ENCODE measurements at regions not wholly inside any gene's neighbourhood (a gene's known extent, or its start where the extent isn't known, plus 50 kb on each side); places are given as distances from the start of the nearest gene placed in this dataset.

DNA sequence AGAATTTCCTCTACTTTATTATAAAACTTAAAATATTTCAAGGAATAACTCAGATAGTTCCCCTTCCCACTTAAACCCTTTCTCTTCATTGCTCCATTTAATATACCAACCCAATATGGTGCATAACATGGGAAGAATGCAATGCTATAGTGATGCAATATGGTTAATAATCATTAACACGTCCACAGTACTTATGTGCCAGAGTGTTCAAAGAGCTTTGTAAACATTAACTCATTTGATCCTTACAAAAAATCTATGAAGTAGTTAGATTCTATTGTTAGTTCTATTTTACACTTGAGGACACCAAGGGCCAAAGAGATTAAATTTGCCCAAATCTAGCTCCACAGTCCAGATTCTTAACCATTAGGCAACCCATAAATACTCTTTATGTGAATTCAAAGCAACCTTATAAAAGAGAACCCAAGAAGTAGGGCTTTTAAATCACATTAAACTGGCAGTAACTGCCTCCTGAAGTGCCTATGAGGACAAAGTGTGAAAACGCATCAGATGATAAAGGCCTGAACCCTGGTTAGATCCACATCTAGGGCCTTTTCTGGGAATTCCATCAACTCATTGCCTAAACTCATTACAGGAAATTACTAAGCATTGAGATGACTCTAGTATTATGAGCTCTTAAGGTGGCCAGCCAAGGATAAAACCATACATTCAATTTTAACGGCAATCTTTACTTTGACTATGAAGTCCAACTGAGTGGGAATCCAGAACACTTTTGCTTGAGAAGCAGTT is 94.3 kb downstream of the AREG start (continued):
- TF ChIP-seq PAX8 (CRISPR knock-in tag; IDR thresholded peaks at IDR 0.05; ENCODE audit: borderline replicate concordance) (no peak), ZNF777 (CRISPR knock-in tag; IDR thresholded peaks at IDR 0.05) (no peak), FOXA3 (CRISPR knock-in tag; IDR thresholded peaks at IDR 0.05) (0 out of 2 replicates have a peak, but pooled peaks have one; percentile 23), CREM (IDR thresholded peaks at IDR 0.05) (no peak), CREM (CRISPR knock-in tag; IDR thresholded peaks at IDR 0.05) (no peak), SOX13 (IDR thresholded peaks at IDR 0.05) (no peak), SOX13 (CRISPR knock-in tag; conservative IDR thresholded peaks at IDR 0.05 in 1 of 2, IDR thresholded peaks at IDR 0.05 in 1 of 2) (peak in 1 of 2 experiments; percentile 65; a peak in 1 of 4 replicates), TCF7 (IDR thresholded peaks at IDR 0.05; ENCODE audit: low read depth) (peak; percentile 48; the same call in 1 of the 2 replicates), NR2C2 (CRISPR knock-in tag; IDR thresholded peaks at IDR 0.05; ENCODE audit: borderline replicate concordance) (0 out of 2 replicates have a peak, but pooled peaks have one; percentile 18), SOX6 (IDR thresholded peaks at IDR 0.05) (no peak), SOX6 (CRISPR knock-in tag; IDR thresholded peaks at IDR 0.05) (peak; percentile 69; the same call in 1 of the 2 replicates), SKI (IDR thresholded peaks at IDR 0.05; ENCODE audit: partially characterized antibody) (no peak), EHMT2 (IDR thresholded peaks at IDR 0.05; ENCODE audit: borderline replicate concordance, low read depth, low read length) (peak; percentile 88; the same call in 1 of the 2 replicates), MED8 (CRISPR knock-in tag; IDR thresholded peaks at IDR 0.05; ENCODE audit: insufficient replicate concordance) (no peak), TBX3 (IDR thresholded peaks at IDR 0.05; ENCODE audit: borderline replicate concordance) (peak; percentile 73; the same call in 1 of the 2 replicates)
- TF ChIP-seq, protein P1, sequence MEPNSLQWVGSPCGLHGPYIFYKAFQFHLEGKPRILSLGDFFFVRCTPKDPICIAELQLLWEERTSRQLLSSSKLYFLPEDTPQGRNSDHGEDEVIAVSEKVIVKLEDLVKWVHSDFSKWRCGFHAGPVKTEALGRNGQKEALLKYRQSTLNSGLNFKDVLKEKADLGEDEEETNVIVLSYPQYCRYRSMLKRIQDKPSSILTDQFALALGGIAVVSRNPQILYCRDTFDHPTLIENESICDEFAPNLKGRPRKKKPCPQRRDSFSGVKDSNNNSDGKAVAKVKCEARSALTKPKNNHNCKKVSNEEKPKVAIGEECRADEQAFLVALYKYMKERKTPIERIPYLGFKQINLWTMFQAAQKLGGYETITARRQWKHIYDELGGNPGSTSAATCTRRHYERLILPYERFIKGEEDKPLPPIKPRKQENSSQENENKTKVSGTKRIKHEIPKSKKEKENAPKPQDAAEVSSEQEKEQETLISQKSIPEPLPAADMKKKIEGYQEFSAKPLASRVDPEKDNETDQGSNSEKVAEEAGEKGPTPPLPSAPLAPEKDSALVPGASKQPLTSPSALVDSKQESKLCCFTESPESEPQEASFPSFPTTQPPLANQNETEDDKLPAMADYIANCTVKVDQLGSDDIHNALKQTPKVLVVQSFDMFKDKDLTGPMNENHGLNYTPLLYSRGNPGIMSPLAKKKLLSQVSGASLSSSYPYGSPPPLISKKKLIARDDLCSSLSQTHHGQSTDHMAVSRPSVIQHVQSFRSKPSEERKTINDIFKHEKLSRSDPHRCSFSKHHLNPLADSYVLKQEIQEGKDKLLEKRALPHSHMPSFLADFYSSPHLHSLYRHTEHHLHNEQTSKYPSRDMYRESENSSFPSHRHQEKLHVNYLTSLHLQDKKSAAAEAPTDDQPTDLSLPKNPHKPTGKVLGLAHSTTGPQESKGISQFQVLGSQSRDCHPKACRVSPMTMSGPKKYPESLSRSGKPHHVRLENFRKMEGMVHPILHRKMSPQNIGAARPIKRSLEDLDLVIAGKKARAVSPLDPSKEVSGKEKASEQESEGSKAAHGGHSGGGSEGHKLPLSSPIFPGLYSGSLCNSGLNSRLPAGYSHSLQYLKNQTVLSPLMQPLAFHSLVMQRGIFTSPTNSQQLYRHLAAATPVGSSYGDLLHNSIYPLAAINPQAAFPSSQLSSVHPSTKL (CRISPR knock-in tag; IDR thresholded peaks at IDR 0.05) = 0 out of 2 replicates have a peak, but pooled peaks have one; percentile 16
- TF ChIP-seq, protein P2, sequence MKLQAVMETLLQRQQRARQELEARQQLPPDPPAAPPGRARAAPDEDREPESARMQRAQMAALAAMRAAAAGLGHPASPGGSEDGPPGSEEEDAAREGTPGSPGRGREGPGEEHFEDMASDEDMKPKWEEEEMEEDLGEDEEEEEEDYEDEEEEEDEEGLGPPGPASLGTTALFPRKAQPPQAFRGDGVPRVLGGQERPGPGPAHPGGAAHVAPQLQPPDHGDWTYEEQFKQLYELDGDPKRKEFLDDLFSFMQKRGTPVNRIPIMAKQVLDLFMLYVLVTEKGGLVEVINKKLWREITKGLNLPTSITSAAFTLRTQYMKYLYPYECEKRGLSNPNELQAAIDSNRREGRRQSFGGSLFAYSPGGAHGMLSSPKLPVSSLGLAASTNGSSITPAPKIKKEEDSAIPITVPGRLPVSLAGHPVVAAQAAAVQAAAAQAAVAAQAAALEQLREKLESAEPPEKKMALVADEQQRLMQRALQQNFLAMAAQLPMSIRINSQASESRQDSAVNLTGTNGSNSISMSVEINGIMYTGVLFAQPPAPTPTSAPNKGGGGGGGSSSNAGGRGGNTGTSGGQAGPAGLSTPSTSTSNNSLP (IDR thresholded peaks at IDR 0.05; ENCODE audit: low read depth, low read length) = peak; percentile 54; the same call in 1 of the 2 replicates
- TF ChIP-seq, protein P3, sequence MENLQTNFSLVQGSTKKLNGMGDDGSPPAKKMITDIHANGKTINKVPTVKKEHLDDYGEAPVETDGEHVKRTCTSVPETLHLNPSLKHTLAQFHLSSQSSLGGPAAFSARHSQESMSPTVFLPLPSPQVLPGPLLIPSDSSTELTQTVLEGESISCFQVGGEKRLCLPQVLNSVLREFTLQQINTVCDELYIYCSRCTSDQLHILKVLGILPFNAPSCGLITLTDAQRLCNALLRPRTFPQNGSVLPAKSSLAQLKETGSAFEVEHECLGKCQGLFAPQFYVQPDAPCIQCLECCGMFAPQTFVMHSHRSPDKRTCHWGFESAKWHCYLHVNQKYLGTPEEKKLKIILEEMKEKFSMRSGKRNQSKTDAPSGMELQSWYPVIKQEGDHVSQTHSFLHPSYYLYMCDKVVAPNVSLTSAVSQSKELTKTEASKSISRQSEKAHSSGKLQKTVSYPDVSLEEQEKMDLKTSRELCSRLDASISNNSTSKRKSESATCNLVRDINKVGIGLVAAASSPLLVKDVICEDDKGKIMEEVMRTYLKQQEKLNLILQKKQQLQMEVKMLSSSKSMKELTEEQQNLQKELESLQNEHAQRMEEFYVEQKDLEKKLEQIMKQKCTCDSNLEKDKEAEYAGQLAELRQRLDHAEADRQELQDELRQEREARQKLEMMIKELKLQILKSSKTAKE (CRISPR knock-in tag; IDR thresholded peaks at IDR 0.05; ENCODE audit: borderline replicate concordance) = no peak
